ENCODE measurements at regions not wholly inside any gene's neighbourhood (a gene's known extent, or its start where the extent isn't known, plus 50 kb on each side); places are given as distances from the start of the nearest gene placed in this dataset.

- TF ChIP-seq CTCF (conservative IDR thresholded peaks at IDR 0.05; ENCODE audit: low read length) (no peak), EZH2phosphoT487 (IDR thresholded peaks at IDR 0.05; ENCODE audit: borderline replicate concordance) (no peak)
Observed at GRCh38 chr2:18641823-18642222, 52.5 kb upstream of the NT5C1B start.

Data from Loucy (cell line).